ENCODE measurements at regions not wholly inside any gene's neighbourhood (a gene's known extent, or its start where the extent isn't known, plus 50 kb on each side); places are given as distances from the start of the nearest gene placed in this dataset.

DNA sequence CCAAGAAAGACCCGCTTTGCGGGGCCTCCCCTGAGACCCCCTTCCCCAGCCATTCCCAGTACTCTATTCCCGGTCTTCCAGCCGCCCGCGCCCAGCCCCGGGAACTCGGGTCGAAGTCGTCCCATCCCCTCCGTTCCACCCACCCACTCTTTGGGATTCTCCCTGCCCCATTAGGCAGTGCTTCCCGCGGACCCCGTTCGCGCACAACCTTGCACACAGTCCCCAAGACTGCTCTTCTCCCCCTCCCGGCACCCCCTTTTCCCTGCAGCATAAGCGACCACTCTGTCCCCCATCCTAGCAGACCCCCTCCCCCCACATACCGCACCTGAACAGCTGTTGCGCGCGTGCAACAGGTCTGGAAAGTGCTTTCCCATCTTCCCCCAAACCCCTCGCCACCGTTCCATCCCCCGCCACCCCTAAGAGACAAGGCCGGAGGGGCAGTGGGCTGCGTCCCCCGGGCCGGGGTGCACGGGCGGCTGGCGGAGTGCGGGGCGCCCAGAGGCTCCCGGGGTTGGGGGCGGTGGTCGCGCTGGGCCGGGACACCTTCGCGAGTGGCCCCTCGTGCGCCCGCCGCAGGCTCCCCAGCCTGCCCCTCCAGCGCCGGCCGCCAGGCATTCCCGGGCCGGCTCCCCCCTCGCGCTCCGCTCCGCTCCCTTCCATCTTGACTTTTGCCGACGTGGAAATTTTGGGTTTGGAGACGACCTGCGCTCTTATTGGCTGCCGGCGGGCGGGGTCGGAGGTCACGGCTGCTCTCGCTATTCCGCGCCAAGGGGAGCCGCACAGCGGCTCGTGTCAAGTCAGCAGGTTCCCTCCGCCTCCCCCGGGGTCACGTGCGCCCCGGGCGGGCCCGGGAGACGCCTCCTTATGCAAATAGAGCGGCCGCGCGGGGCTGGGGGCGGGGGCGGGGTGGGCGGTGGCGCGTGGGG is 201.2 kb upstream of the NFE2L3 start:
- no peak for TF ChIP-seq RAD21 (conservative IDR thresholded peaks at IDR 0.05)
- TF ChIP-seq, protein P1, sequence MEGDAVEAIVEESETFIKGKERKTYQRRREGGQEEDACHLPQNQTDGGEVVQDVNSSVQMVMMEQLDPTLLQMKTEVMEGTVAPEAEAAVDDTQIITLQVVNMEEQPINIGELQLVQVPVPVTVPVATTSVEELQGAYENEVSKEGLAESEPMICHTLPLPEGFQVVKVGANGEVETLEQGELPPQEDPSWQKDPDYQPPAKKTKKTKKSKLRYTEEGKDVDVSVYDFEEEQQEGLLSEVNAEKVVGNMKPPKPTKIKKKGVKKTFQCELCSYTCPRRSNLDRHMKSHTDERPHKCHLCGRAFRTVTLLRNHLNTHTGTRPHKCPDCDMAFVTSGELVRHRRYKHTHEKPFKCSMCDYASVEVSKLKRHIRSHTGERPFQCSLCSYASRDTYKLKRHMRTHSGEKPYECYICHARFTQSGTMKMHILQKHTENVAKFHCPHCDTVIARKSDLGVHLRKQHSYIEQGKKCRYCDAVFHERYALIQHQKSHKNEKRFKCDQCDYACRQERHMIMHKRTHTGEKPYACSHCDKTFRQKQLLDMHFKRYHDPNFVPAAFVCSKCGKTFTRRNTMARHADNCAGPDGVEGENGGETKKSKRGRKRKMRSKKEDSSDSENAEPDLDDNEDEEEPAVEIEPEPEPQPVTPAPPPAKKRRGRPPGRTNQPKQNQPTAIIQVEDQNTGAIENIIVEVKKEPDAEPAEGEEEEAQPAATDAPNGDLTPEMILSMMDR (IDR thresholded peaks at IDR 0.05; ENCODE audit: poor library complexity, severe bottlenecking) = no peak

Measured in neural cell (in vitro differentiated cells).